T-cell (primary cell): ENCODE measurements at regions not wholly inside any gene's neighbourhood (a gene's known extent, or its start where the extent isn't known, plus 50 kb on each side); places are given as distances from the start of the nearest gene placed in this dataset.

Experiments used
- ATAC-seq, 4 experiments: fragments of 200-7000 bp in 3 of 4; fragments of 150-1000 bp in 1 of 4; cut with Tn5 transposase; replicated peaks in 1 of 4; 1 replicate in 3 of 4; 2 replicates in 1 of 4; pipeline ENCODE4 v1.10.0; 2021; ENCODE audit warnings: moderate library complexity in 3 of 4, mild to moderate bottlenecking in 2 of 4, moderate number of reproducible peaks in 1 of 4
- CTCF ChIA-PET, 2 donors: fragments of 300-600 bp; sonication (Branson Sonifier 250); formaldehyde crosslinking; loops; one replicate each; lab custom pipeline; 2022; ENCODE audit warnings: antibody characterized with exemption in 2 of 2; lab: Charles Lee
- POLR2A ChIA-PET, 2 donors: fragments of 300-600 bp; sonication (Branson Sonifier 250); formaldehyde crosslinking; loops; one replicate each; lab custom pipeline; 2022; ENCODE audit warnings: antibody characterized with exemption in 2 of 2; lab: Charles Lee
- DNase-seq, 35 experiments: peaks; one replicate each; pipeline versions ENCODE4 v3.0.0 to v3.0.0-alpha.2; 2013 to 2023
- H3K27ac ChIP-seq: one replicate; pipeline ENCODE4 v1.5.1; 2013; ENCODE audit warnings: low read length
- H3K27me3 ChIP-seq, 2 experiments: replicated peaks in 1 of 2; 1 replicate in 1 of 2; 2 replicates in 1 of 2; pipeline versions ENCODE4 v1.6.1 to v1.7.0; 2013; ENCODE audit warnings: low read length in 1 of 2, mixed read lengths in 1 of 2; ENCODE audit not compliant: control insufficient read depth in 2 of 2, insufficient read depth in 2 of 2; ENCODE audit errors: extremely low read depth in 1 of 2
- H3K36me3 ChIP-seq, 2 donors: 1 replicate in 1 of 2; 2 replicates in 1 of 2; pipeline versions ENCODE4 v1.6.1 to v1.7.0; 2013; ENCODE audit warnings: low read length in 1 of 2; ENCODE audit not compliant: control insufficient read depth in 2 of 2, insufficient read depth in 1 of 2; ENCODE audit errors: extremely low read depth in 1 of 2
- H3K4me1 ChIP-seq, 2 experiments: 1 replicate in 1 of 2; 2 replicates in 1 of 2; pipeline versions ENCODE4 v1.6.1 to v1.7.0; 2013; ENCODE audit warnings: low read length in 2 of 2, mixed read lengths in 1 of 2; ENCODE audit not compliant: insufficient read depth in 2 of 2, control insufficient read depth in 1 of 2; ENCODE audit errors: extremely low read depth in 1 of 2
- H3K4me3 ChIP-seq, 2 donors: 1 replicate in 1 of 2; 2 replicates in 1 of 2; pipeline versions ENCODE4 v1.5.1 to v1.7.0; 2013; ENCODE audit warnings: mild to moderate bottlenecking in 2 of 2, low read length in 1 of 2, moderate library complexity in 1 of 2; ENCODE audit not compliant: control insufficient read depth in 1 of 2; ENCODE audit errors: extremely low read depth in 1 of 2
- H3K9me3 ChIP-seq: 2 replicates; pipeline ENCODE4 v1.7.0; 2013
- H3K27ac Mint-ChIP-seq, 2 donors: one replicate each; pipeline ENCODE4 v1.8.0; 2020 to 2021; ENCODE audit warnings: mild to moderate bottlenecking in 2 of 2, mixed read lengths in 2 of 2
- H3K27me3 Mint-ChIP-seq, 2 donors: one replicate each; pipeline ENCODE4 v1.8.0; 2021 to 2022; ENCODE audit warnings: mixed read lengths in 2 of 2
- H3K36me3 Mint-ChIP-seq: one replicate; pipeline ENCODE4 v1.8.0; 2021; ENCODE audit warnings: mixed read lengths
- H3K4me1 Mint-ChIP-seq, 3 donors: one replicate each; pipeline ENCODE4 v1.8.0; 2020 to 2022; ENCODE audit warnings: mixed read lengths in 3 of 3, mild to moderate bottlenecking in 1 of 3
- H3K4me3 Mint-ChIP-seq, 3 donors: one replicate each; pipeline ENCODE4 v1.8.0; 2020 to 2022; ENCODE audit warnings: mild to moderate bottlenecking in 3 of 3, mixed read lengths in 3 of 3, moderate library complexity in 3 of 3
- H3K9me3 Mint-ChIP-seq, 3 donors: one replicate each; pipeline ENCODE4 v1.8.0; 2020 to 2022; ENCODE audit warnings: mixed read lengths in 3 of 3
- WGBS: methylation state at CpG from one replicate; pipeline ENCODE4 v1.1.5; 2013; ENCODE audit warnings: missing lambda C conversion rate; ENCODE audit not compliant: insufficient coverage; 5-methylcytosine and 5-hydroxymethylcytosine counted together

DNA sequence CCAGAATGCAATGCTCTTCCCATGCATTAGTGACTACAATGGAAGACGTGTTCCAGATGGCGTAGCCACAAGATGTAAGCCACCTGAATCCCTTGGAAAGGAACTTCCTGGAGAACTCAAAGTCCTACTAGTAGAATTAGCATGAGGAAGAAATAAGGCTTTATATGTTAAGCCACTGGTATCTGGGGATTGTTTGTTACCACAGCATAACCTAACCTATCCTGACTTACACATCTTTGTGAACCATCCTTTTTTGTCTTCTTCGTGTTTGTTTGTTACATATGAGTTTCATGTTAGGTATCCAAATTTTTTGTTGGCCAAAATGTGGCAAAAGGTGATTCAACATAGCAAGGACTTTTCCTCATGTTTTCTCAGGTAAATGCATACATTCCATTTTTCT, 188.9 kb downstream of the C1D start:
- H3K9me3 ChIP-seq, result no peaks in the 10 kb centered on the region
- Mint-ChIP-seq H3K27me3 (peaks cover 8 to 22% of the 10 kb centered on the region in 2 donors), H3K4me3 (no peak overlapping the region), H3K27ac (no peak overlapping the region), H3K9me3 (peaks cover 0 to 4% (median 0%) of the 10 kb centered on the region in 3 donors), H3K36me3 (no peaks in the 10 kb centered on the region), H3K4me1 (no peaks in the 10 kb centered on the region)
- H3K27me3 ChIP-seq, result peaks cover 2 to 5% of the 10 kb centered on the region in 2 experiments
- DNase-seq (no peak), ATAC-seq (no peak)
- H3K27ac ChIP-seq, result no peak overlapping the region
- ChIA-PET CTCF (no interaction called here), POLR2A (no interaction called here)
- H3K36me3 ChIP-seq, result no peaks in the 10 kb centered on the region
- no peak overlapping the region for H3K4me3 ChIP-seq
- WGBS, result no CpG with 5 or more reads among the region's 3 CpGs
- no peaks in the 10 kb centered on the region for H3K4me1 ChIP-seq

DNA sequence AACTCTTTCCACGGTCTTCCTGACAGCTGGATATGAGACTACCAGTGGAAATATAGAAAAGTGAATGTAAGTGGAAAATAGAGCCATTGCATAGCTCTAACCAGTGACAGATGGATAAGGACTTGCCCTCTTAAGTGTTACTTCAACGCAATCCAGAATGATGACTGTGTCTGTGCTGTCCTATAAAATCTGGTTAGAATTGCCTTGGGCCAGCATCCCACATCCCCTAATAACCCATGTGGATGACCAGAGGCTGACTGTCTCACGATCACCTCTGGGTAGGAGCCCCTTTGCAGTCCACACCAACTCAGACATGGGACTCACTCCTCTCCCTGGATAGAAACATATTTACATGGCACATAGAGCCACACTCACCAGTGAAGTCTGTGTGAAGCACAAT, 186.6 kb downstream of the C1D start:
- POLR2A ChIA-PET, result no interaction called here
- DNase-seq (no peak), ATAC-seq (no peak)
- Mint-ChIP-seq H3K4me1 (no peaks in the 10 kb centered on the region), H3K27me3 (peaks cover 4 to 18% of the 10 kb centered on the region in 2 donors), H3K4me3 (no peak overlapping the region), H3K9me3 (no peaks in the 10 kb centered on the region), H3K27ac (no peak overlapping the region), H3K36me3 (no peaks in the 10 kb centered on the region)
- peaks cover 2 to 7% of the 10 kb centered on the region in 2 experiments for H3K27me3 ChIP-seq
- CTCF ChIA-PET, result no interaction called here
- H3K27ac ChIP-seq, result no peak overlapping the region
- no peak overlapping the region for H3K4me3 ChIP-seq
- 85% methylated on average over 2 of the region's 3 CpGs for WGBS
- H3K9me3 ChIP-seq, result no peaks in the 10 kb centered on the region
- H3K4me1 ChIP-seq, result no peaks in the 10 kb centered on the region
- H3K36me3 ChIP-seq, result no peaks in the 10 kb centered on the region

DNA sequence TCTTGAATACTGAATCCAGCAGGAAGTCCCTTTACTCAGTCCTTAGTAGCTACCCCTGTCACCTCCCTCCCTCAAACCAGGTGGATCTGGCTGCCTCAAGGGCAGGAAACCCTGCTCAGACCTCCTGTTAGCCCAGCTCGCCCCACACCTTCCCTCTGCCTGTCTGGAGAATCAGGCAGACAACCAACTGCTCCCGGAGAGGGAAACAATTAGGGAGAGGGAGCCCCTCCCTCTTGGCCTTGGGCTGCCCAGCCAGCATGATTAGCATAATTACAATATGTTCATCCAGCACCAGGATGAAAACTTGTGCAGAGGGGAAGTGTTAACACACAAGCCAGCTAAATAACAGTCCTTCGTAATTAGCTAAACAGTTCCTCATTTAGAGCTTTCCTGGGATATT, 185.5 kb downstream of the C1D start:
- H3K27ac Mint-ChIP-seq, result no peak overlapping the region
- no peak for DNase-seq
- peaks cover 2 to 7% of the 10 kb centered on the region in 2 experiments for H3K27me3 ChIP-seq
- no peaks in the 10 kb centered on the region for H3K4me1 ChIP-seq
- 80% methylated on average over 1 of the region's 3 CpGs for WGBS
- H3K9me3 Mint-ChIP-seq, result no peaks in the 10 kb centered on the region
- no peak overlapping the region for H3K27ac ChIP-seq
- no peak overlapping the region for H3K4me3 ChIP-seq
- H3K27me3 Mint-ChIP-seq, result peaks cover 4 to 18% of the 10 kb centered on the region in 2 donors
- no peak for ATAC-seq
- no peaks in the 10 kb centered on the region for H3K36me3 Mint-ChIP-seq
- H3K36me3 ChIP-seq, result no peaks in the 10 kb centered on the region
- no peaks in the 10 kb centered on the region for H3K4me1 Mint-ChIP-seq
- no peak overlapping the region for H3K4me3 Mint-ChIP-seq
- POLR2A ChIA-PET, result no interaction called here
- H3K9me3 ChIP-seq, result no peaks in the 10 kb centered on the region
- CTCF ChIA-PET, result interaction anchor here in 1 of 2 donors (0.6 kb wide), 1 partner anchor 89 kb away, joined by 3 read pairs; no protein-coding TSS in a partner anchor

DNA sequence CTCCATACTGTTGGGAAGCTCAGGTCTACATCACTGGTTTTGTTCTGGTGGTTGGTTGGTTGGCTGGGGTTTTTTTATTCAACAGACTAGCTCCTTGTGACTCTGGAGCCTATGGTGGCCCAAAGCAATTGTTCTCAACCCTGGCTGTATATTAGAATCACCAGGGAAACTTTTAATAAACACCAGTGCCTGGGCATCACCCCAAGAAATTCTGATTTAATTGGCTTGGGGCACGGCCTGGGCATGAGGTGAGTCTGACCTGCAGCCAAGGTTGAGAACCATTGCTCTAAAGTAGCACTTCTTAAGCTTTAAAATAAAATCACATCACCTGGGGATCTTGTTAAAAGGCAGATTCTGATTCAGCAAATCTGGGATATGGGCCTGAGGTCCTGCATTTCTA, 184.1 kb downstream of the C1D start:
- Histone ChIP-seq H3K4me1 (no peaks in the 10 kb centered on the region), H3K9me3 (no peaks in the 10 kb centered on the region), H3K4me3 (no peak overlapping the region), H3K27me3 (peaks cover 2 to 7% of the 10 kb centered on the region in 2 experiments), H3K36me3 (no peaks in the 10 kb centered on the region), H3K27ac (no peak overlapping the region)
- WGBS, result no CpG with 5 or more reads among the region's 1 CpG
- no peak overlapping the region for H3K4me3 Mint-ChIP-seq
- POLR2A ChIA-PET, result no interaction called here
- no peaks in the 10 kb centered on the region for H3K4me1 Mint-ChIP-seq
- CTCF ChIA-PET, result interaction anchor here in 1 of 2 donors (1.2 kb wide), 1 partner anchor 9 kb away, joined by 7 read pairs; no protein-coding TSS in a partner anchor
- H3K27ac Mint-ChIP-seq, result no peak overlapping the region
- DNase-seq (no peak), ATAC-seq (no peak)
- no peaks in the 10 kb centered on the region for H3K36me3 Mint-ChIP-seq
- H3K9me3 Mint-ChIP-seq, result no peaks in the 10 kb centered on the region
- H3K27me3 Mint-ChIP-seq, result peaks cover 4 to 18% of the 10 kb centered on the region in 2 donors

DNA sequence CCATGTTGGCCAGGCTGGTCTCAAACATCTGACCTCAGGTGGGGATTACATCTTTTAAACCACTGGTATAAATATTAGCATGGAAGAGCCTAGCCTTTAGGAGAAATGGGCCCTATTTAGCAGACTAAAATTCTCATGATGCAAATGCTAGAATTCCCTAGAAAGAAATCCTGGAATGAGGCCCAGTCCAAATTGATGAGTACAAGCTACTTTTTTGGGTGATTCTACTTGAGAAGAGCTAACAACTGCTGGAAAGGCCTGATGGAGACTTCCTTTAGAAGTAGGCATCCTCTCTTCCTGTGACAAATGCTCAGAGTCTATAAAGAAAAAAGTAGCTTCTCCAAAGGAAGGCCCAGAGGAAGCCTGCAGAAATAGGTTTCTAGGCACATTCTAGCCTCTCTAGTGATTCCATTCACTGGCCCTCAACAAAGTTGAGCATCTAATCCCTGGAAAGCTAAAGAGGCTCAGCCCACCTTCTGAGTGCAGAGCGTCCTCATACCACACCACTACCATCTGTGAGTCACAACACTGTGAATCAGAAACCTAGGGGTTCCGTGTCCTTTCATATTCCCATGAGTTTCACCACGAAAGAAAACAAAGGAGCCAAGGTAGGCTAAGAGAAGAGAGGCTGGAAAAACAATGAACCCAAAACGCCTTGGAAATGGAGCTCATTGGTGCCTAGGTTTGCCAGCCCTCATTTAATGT, 183.1 kb downstream of the C1D start:
- CTCF ChIA-PET, result no interaction called here
- H3K27me3 ChIP-seq, result peaks cover 2 to 7% of the 10 kb centered on the region in 2 experiments
- no peak overlapping the region for H3K27ac Mint-ChIP-seq
- no peaks in the 10 kb centered on the region for H3K36me3 Mint-ChIP-seq
- H3K4me3 ChIP-seq, result no peak overlapping the region
- H3K36me3 ChIP-seq, result no peaks in the 10 kb centered on the region
- DNase-seq (no peak), ATAC-seq (no peak)
- POLR2A ChIA-PET, result no interaction called here
- H3K27me3 Mint-ChIP-seq, result peaks cover 9 to 13% of the 10 kb centered on the region in 2 donors
- H3K4me1 Mint-ChIP-seq, result no peaks in the 10 kb centered on the region
- WGBS, result 58% methylated on average over 4 of the region's 4 CpGs
- H3K4me3 Mint-ChIP-seq, result no peak overlapping the region
- no peaks in the 10 kb centered on the region for H3K9me3 Mint-ChIP-seq
- no peak overlapping the region for H3K27ac ChIP-seq
- H3K4me1 ChIP-seq, result no peaks in the 10 kb centered on the region
- H3K9me3 ChIP-seq, result no peaks in the 10 kb centered on the region

DNA sequence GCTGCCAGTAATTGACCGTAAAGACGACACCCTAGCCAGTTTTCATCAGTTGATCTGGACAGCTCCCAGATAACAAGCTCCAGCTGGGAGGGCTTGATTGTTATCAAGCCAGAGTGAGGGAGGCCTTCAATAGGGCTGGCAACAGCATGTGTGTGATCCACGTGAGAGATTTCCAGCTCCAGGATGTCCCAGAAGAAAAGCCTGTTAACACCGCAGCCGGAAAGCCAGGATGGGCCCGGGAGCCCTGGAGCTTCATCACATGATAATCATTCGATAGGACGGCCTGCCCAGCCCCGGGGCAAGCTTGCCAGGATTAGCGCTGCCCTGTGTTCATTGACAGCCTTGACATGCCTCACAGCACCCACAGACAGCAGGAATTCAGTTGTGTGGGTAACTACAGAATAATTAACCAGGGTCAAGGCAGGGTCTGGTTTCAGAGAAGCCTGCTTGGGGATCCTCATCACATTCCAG, 182.5 kb downstream of the C1D start:
- Mint-ChIP-seq H3K27me3 (peaks cover 4 to 7% of the 10 kb centered on the region in 2 donors), H3K4me3 (no peak overlapping the region), H3K27ac (no peak overlapping the region), H3K36me3 (no peaks in the 10 kb centered on the region), H3K4me1 (no peaks in the 10 kb centered on the region), H3K9me3 (no peaks in the 10 kb centered on the region)
- H3K4me1 ChIP-seq, result no peaks in the 10 kb centered on the region
- DNase-seq, result no peak
- no peaks in the 10 kb centered on the region for H3K9me3 ChIP-seq
- peaks cover 2 to 7% of the 10 kb centered on the region in 2 experiments for H3K27me3 ChIP-seq
- no peak overlapping the region for H3K27ac ChIP-seq
- no peak overlapping the region for H3K4me3 ChIP-seq
- no peak for ATAC-seq
- 84% methylated on average over 9 of the region's 10 CpGs for WGBS
- POLR2A ChIA-PET, result no interaction called here
- CTCF ChIA-PET, result interaction anchor here in 1 of 2 donors (0.6 kb wide), 1 partner anchor 238 kb away, joined by 4 read pairs; no protein-coding TSS in a partner anchor
- no peaks in the 10 kb centered on the region for H3K36me3 ChIP-seq
